ENCODE measurements at regions not wholly inside any gene's neighbourhood (a gene's known extent, or its start where the extent isn't known, plus 50 kb on each side); places are given as distances from the start of the nearest gene placed in this dataset.

DNA sequence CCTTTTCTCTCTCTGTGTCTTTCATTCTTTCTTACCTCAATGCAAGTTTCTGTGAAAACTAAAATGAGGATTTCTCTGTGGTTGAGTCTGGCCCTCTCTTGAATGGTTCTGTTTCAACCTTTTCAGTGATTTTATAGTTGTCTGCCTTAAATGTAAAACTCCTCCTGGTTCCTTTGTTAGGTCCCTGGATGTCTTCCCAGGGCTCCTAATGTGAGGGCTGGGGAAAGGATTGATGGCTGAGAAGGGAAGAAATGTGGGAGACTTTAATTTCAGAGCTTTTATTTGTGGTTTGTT lies 90.6 kb upstream of the GRM7 start:
- no peak for TF ChIP-seq TCF4 (CRISPR knock-in tag; IDR thresholded peaks at IDR 0.05; ENCODE audit: borderline replicate concordance)
- no peak for TF ChIP-seq ZFP3 (CRISPR knock-in tag; IDR thresholded peaks at IDR 0.05)
- ATAC-seq: no peak

DNA sequence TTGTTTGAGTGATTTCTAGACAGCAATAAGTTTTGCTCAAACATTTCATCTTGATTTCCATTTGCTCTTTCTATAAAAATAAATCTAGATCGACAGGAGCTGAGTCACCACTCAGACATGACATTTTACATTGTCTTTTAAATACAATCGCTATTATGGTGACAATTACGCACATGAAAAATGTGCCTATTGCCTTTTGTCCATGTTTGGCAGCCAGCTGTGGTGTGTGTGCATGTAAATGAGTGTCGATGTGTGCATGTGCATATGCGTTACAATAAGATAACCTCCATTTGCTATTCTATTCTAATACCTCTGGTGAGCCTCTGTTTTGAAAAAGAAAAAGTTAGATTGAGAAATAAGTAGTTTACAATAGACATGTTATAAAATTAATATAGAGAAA lies 89.7 kb upstream of the GRM7 start:
- ATAC-seq: no peak

GRCh38 chr3:6779140-6779539 lies 81.8 kb upstream of the GRM7 start:
- ATAC-seq: no peak
- TF ChIP-seq CSRNP3 (CRISPR knock-in tag; IDR thresholded peaks at IDR 0.05) (no peak), GLIS3 (CRISPR knock-in tag; IDR thresholded peaks at IDR 0.05) (no peak), ISL1 (CRISPR knock-in tag; IDR thresholded peaks at IDR 0.05) (no peak), ZNF8 (CRISPR knock-in tag; IDR thresholded peaks at IDR 0.05) (no peak), ESRRG (CRISPR knock-in tag; IDR thresholded peaks at IDR 0.05) (no peak), SNAI2 (CRISPR knock-in tag; IDR thresholded peaks at IDR 0.05) (no peak), OSR1 (CRISPR knock-in tag; IDR thresholded peaks at IDR 0.05) (no peak)

More for the DNA sequence above, 89.7 kb upstream of the GRM7 start:
- TF ChIP-seq PATZ1 (CRISPR knock-in tag; IDR thresholded peaks at IDR 0.05; ENCODE audit: borderline replicate concordance) (no peak), CSDC2 (CRISPR knock-in tag; IDR thresholded peaks at IDR 0.05) (no peak), GLIS3 (CRISPR knock-in tag; IDR thresholded peaks at IDR 0.05) (no peak), SNAI2 (CRISPR knock-in tag; IDR thresholded peaks at IDR 0.05) (no peak), ZNF565 (CRISPR knock-in tag; conservative IDR thresholded peaks at IDR 0.05; ENCODE audit: low read depth) (no peak), CREB5 (CRISPR knock-in tag; IDR thresholded peaks at IDR 0.05; ENCODE audit: low read depth) (no peak), POU6F1 (CRISPR knock-in tag; IDR thresholded peaks at IDR 0.05; ENCODE audit: borderline replicate concordance, low read depth) (no peak), ZNF8 (CRISPR knock-in tag; IDR thresholded peaks at IDR 0.05) (no peak), ZFP30 (CRISPR knock-in tag; IDR thresholded peaks at IDR 0.05) (no peak), RARB (CRISPR knock-in tag; IDR thresholded peaks at IDR 0.05) (no peak), OSR1 (CRISPR knock-in tag; IDR thresholded peaks at IDR 0.05) (no peak), TOX (CRISPR knock-in tag; IDR thresholded peaks at IDR 0.05; ENCODE audit: borderline replicate concordance) (no peak), ESRRG (CRISPR knock-in tag; IDR thresholded peaks at IDR 0.05) (no peak), BACH2 (CRISPR knock-in tag; IDR thresholded peaks at IDR 0.05; ENCODE audit: borderline replicate concordance) (no peak), ISL1 (CRISPR knock-in tag; IDR thresholded peaks at IDR 0.05) (no peak), ARNTL (CRISPR knock-in tag; IDR thresholded peaks at IDR 0.05; ENCODE audit: borderline replicate concordance, low read depth) (no peak), PPARA (CRISPR knock-in tag; IDR thresholded peaks at IDR 0.05; ENCODE audit: borderline replicate concordance) (no peak), ZFP3 (CRISPR knock-in tag; IDR thresholded peaks at IDR 0.05) (no peak)
- TF ChIP-seq, protein P1, sequence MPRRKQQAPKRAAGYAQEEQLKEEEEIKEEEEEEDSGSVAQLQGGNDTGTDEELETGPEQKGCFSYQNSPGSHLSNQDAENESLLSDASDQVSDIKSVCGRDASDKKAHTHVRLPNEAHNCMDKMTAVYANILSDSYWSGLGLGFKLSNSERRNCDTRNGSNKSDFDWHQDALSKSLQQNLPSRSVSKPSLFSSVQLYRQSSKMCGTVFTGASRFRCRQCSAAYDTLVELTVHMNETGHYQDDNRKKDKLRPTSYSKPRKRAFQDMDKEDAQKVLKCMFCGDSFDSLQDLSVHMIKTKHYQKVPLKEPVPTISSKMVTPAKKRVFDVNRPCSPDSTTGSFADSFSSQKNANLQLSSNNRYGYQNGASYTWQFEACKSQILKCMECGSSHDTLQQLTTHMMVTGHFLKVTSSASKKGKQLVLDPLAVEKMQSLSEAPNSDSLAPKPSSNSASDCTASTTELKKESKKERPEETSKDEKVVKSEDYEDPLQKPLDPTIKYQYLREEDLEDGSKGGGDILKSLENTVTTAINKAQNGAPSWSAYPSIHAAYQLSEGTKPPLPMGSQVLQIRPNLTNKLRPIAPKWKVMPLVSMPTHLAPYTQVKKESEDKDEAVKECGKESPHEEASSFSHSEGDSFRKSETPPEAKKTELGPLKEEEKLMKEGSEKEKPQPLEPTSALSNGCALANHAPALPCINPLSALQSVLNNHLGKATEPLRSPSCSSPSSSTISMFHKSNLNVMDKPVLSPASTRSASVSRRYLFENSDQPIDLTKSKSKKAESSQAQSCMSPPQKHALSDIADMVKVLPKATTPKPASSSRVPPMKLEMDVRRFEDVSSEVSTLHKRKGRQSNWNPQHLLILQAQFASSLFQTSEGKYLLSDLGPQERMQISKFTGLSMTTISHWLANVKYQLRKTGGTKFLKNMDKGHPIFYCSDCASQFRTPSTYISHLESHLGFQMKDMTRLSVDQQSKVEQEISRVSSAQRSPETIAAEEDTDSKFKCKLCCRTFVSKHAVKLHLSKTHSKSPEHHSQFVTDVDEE (CRISPR knock-in tag; IDR thresholded peaks at IDR 0.05): no peak

GRCh38 chr3:6781092-6781491 lies 79.8 kb upstream of the GRM7 start:
- no peak for ATAC-seq
- no peak for TF ChIP-seq OSR1 (CRISPR knock-in tag; IDR thresholded peaks at IDR 0.05)
- TF ChIP-seq CSRNP3 (CRISPR knock-in tag; IDR thresholded peaks at IDR 0.05): no peak
- TF ChIP-seq TCF4 (CRISPR knock-in tag; IDR thresholded peaks at IDR 0.05; ENCODE audit: borderline replicate concordance): no peak
- no peak for TF ChIP-seq BACH2 (CRISPR knock-in tag; IDR thresholded peaks at IDR 0.05; ENCODE audit: borderline replicate concordance)
- TF ChIP-seq ARNTL (CRISPR knock-in tag; IDR thresholded peaks at IDR 0.05; ENCODE audit: borderline replicate concordance, low read depth): no peak
- no peak for TF ChIP-seq ZC3H10 (CRISPR knock-in tag; IDR thresholded peaks at IDR 0.05)
